Fibroblast of pulmonary artery (primary cell): ENCODE measurements at regions not wholly inside any gene's neighbourhood (a gene's known extent, or its start where the extent isn't known, plus 50 kb on each side); places are given as distances from the start of the nearest gene placed in this dataset.

Source experiments
- DNase-seq: peaks from one replicate; pipeline ENCODE4 v3.0.0-alpha.2; 2010; ENCODE audit warnings: low read depth
- H3K4me3 ChIP-seq: replicated peaks from 2 replicates; pipeline ENCODE4 v1.5.1; 2011; ENCODE audit warnings: low read depth, mild to moderate bottlenecking, control low read depth, low read length, moderate library complexity
- CTCF ChIP-seq: IDR thresholded peaks from 2 replicates; pipeline ENCODE4 v1.5.1; 2011; ENCODE audit warnings: mild to moderate bottlenecking, control low read depth, low read length, inconsistent platforms; ENCODE audit errors: missing control alignments

GRCh38 chr4:4680758-4681157 is 138.9 kb upstream of the STX18 start:
- no peak for DNase-seq
- no peak overlapping the region for H3K4me3 ChIP-seq
- TF ChIP-seq CTCF: no peak

GRCh38 chr4:4680243-4680642 is 138.4 kb upstream of the STX18 start:
- no peak for DNase-seq
- TF ChIP-seq CTCF: no peak

DNA sequence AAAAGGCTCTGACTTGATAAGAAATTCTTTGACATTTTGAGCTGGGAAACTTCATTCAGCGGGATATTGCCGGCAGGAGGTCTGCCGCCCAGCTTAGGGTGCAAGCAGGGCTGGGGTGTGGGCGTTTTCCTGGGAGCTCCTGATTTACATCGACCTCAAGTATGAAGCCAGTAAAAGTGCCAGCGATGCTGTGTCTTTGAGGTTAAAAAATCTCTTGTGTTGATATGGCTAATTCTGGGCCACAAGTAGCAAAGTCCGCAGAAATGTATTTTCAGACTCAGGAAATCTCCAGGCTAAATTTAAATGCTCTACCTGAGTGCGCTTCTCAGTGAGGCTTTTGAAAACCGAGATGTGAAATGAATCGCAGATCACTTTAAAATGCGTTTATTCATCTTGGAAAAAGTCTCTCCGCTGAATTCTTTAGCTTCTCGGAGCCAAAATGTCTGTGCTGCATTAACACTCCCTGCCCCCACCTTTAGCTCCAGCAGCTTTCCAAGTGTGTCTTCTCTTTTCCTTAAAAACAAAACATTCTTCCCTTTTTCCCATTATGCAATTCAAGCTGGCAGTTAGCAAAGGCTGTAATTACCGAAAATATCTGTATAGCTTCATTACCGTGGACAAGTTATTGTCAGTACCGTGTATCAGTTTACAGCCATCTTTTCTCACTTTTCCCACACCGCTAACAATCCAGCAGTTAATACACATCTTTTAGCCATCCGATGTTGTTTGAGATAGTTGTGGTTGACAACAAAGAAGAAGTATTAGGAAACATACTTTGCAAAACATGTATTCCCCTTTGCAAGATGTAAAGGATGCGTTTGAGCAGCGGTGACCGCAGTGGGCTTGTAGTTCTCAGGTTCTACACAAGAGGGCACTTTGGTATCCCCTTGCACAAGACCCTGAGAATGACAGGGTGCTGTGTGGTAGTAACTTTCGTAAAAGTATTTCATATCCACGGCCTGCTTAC is 136.0 kb upstream of the STX18 start:
- H3K4me3 ChIP-seq: peak overlapping the region; percentile 1

More at GRCh38 chr4:4680243-4680642, 138.4 kb upstream of the STX18 start:
- H3K4me3 ChIP-seq: no peak overlapping the region

DNA sequence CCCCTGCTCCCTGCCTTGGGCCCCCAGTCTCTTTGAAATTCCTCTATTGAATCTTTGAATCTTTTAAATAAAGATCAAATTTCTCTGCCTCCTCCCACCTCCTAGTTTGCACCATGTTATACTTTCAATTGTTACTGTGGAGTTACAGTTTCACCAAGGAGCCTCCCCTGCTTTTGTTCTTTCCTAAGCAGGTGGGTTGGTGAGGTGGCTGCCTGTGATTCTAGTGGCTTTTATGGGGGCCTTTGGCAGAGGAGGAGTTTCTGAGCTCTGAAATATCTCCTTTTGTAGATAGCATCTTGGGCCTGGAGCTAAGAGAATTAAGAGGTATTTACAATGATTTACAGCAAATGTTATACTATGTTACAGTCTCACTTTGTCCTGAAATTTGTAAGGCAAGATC is 133.8 kb upstream of the STX18 start:
- DNase-seq: no peak
- no peak for TF ChIP-seq CTCF

More for the DNA sequence above, 136.0 kb upstream of the STX18 start:
- peak; percentile 72 for DNase-seq
- peak; percentile 76 for TF ChIP-seq CTCF

GRCh38 chr4:4675051-4675581 is 133.3 kb upstream of the STX18 start:
- H3K4me3 ChIP-seq: no peak overlapping the region
- no peak for TF ChIP-seq CTCF
- no peak for DNase-seq

More for the DNA sequence above, 133.8 kb upstream of the STX18 start:
- no peak overlapping the region for H3K4me3 ChIP-seq

DNA sequence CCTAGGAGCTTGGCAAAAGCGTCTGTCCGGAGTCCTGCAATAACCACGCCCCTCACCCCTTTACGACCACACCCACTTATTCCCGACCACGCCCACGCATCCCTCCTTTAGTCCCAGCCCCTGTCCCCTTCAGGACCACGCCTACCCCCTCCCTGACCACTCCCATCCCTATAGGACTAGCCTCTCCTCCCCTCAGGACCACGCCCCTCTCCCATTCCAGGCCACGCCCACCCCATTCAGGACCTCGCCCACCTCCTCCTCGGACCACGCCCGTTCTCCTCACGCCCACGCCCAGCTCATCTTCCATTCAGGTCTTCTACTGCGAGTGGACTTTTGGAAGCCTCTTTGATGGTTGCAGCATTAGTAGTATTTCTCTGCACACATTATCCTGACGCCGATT is 131.2 kb upstream of the STX18 start:
- TF ChIP-seq CTCF: no peak
- DNase-seq: peak; percentile 44
- no peak overlapping the region for H3K4me3 ChIP-seq
